DMS53 treated with DMSO at 0.1 percent for 48 hours (cell line): ENCODE measurements at regions not wholly inside any gene's neighbourhood (a gene's known extent, or its start where the extent isn't known, plus 50 kb on each side); places are given as distances from the start of the nearest gene placed in this dataset.
A peak's percentile ranks its signal among the peaks of the same experiment; 100 is the strongest.

Experiments used
- DNase-seq: peaks from one replicate; lab custom pipeline; 2025; ENCODE audit not compliant: unreplicated experiment; lab: John Stamatoyannopoulos, UW

GRCh38 chr6:14943116-14943515 lies 302.8 kb upstream of the JARID2 start:
- DNase-seq, result no peak

- no peak for DNase-seq
Measured at GRCh38 chr6:14944593-14944992, 301.3 kb upstream of the JARID2 start.

- no peak for DNase-seq
Measured at GRCh38 chr6:14945461-14946185, 300.2 kb upstream of the JARID2 start.

GRCh38 chr6:14946753-14947152 lies 299.1 kb upstream of the JARID2 start:
- DNase-seq, result no peak

GRCh38 chr6:14948586-14949245 lies 297.2 kb upstream of the JARID2 start:
- DNase-seq, result no peak

- no peak for DNase-seq
Measured at GRCh38 chr6:14950103-14950969, 295.5 kb upstream of the JARID2 start.

GRCh38 chr6:14950970-14951276 lies 294.9 kb upstream of the JARID2 start:
- DNase-seq, result no peak

GRCh38 chr6:14951704-14952103 lies 294.2 kb upstream of the JARID2 start:
- DNase-seq, result no peak

- no peak for DNase-seq
Measured at GRCh38 chr6:14953836-14954235, 292.0 kb upstream of the JARID2 start.

GRCh38 chr6:14957355-14958059 lies 288.4 kb upstream of the JARID2 start:
- no peak for DNase-seq

GRCh38 chr6:14959324-14959885 lies 286.5 kb upstream of the JARID2 start:
- DNase-seq, result no peak

GRCh38 chr6:14964556-14965270 lies 281.2 kb upstream of the JARID2 start:
- DNase-seq, result peak; percentile 19

- no peak for DNase-seq
Measured at GRCh38 chr6:14965424-14966075, 280.3 kb upstream of the JARID2 start.

GRCh38 chr6:14966096-14966905 lies 279.6 kb upstream of the JARID2 start:
- no peak for DNase-seq

- no peak for DNase-seq
Measured at GRCh38 chr6:14966906-14967711, 278.8 kb upstream of the JARID2 start.

GRCh38 chr6:14968056-14968637 lies 277.7 kb upstream of the JARID2 start:
- no peak for DNase-seq

- no peak for DNase-seq
Measured at GRCh38 chr6:14969126-14969525, 276.7 kb upstream of the JARID2 start.
